Adrenal gland (tissue), 9 donors: ENCODE measurements at regions not wholly inside any gene's neighbourhood (a gene's known extent, or its start where the extent isn't known, plus 50 kb on each side); places are given as distances from the start of the nearest gene placed in this dataset.
A peak's percentile ranks its signal among the peaks of the same experiment; 100 is the strongest.

Experiments
- DNase-seq, 7 donors: peaks; one replicate each; pipeline ENCODE4 v3.0.0-alpha.2; 2019 to 2020
- H3K27ac ChIP-seq, 5 donors: fragments of 200-600 bp; sonication (generic) in 4 of 5; 1 replicate in 3 of 5; 2 replicates in 2 of 5; pipeline versions ENCODE4 v1.5.1 to v1.8.0; 2016 to 2020; ENCODE audit warnings: mild to moderate bottlenecking in 1 of 5
- H3K27me3 ChIP-seq: fragments of 200-600 bp; 2 replicates; pipeline ENCODE4 v1.8.0; 2021
- H3K36me3 ChIP-seq, 2 donors: fragments of 200-600 bp; replicated peaks in 1 of 2; 1 replicate in 1 of 2; 2 replicates in 1 of 2; pipeline versions ENCODE4 v1.5.1 to v1.8.0; 2018 to 2022
- H3K4me1 ChIP-seq, 2 donors: fragments of 200-600 bp; replicated peaks in 1 of 2; 1 replicate in 1 of 2; 2 replicates in 1 of 2; pipeline versions ENCODE4 v1.5.1 to v1.8.0; 2018 to 2021
- H3K4me3 ChIP-seq, 4 donors: fragments of 200-600 bp; sonication (generic) in 3 of 4; one replicate each; pipeline ENCODE4 v1.5.1; 2016 to 2018
- H3K9me3 ChIP-seq, 3 donors: fragments of 200-600 bp; sonication (generic) in 1 of 3; replicated peaks in 1 of 3; 1 replicate in 2 of 3; 2 replicates in 1 of 3; pipeline versions ENCODE4 v1.5.1 to v1.8.0; 2016 to 2021
- CTCF ChIP-seq, 6 experiments: fragments of 450-650 bp in 4 of 6; fragments of 200-600 bp in 2 of 6; sonication (generic) in 1 of 6; IDR thresholded peaks; 1 replicate in 5 of 6; 2 replicates in 1 of 6; pipeline versions ENCODE4 v1.5.1 to v1.8.0; 2016 to 2021; ENCODE audit warnings: antibody characterized with exemption in 6 of 6, mild to moderate bottlenecking in 2 of 6, moderate library complexity in 1 of 6
- POLR2A ChIP-seq, 2 donors: fragments of 450-650 bp; IDR thresholded peaks; one replicate each; pipeline ENCODE4 v1.6.1; 2017; ENCODE audit warnings: antibody characterized with exemption in 2 of 2, mild to moderate bottlenecking in 2 of 2, moderate library complexity in 1 of 2
- WGBS, 4 donors: extraction: QIAGEN DNeasy Blood & Tissue Kit in 2 of 4; methylation state at CpG; one replicate each; pipeline versions ENCODE4 v1.1.5 to v1.1.7; 2013 to 2017; 5-methylcytosine and 5-hydroxymethylcytosine counted together
- intact Hi-C, 2 donors: fragments of 100-400 bp; cut with DNase I; formaldehyde crosslinking; loops; one replicate each; pipeline versions ENCODE4 v1.14.1 to v1.15.0; 2022 to 2023
- donor health status: healthy with polysubstance abuse.
- donor health status: Bipolar disorder and iron deficiency.
- donor health status: DM: yes; HTN: yes; CAD: no.
- donor health status: DM: no; HTN: no; CAD: no.
- donor health status: DM: no; HTN: no; CAD: no.

GRCh38 chr7:68550635-68551034, 1047.6 kb upstream of the AUTS2 start:
- no peak for DNase-seq
- Histone ChIP-seq H3K27me3 (no peaks in the 10 kb centered on the region), H3K4me1 (no peaks in the 10 kb centered on the region), H3K27ac (no peak overlapping the region), H3K9me3 (no peaks in the 10 kb centered on the region), H3K36me3 (no peaks in the 10 kb centered on the region), H3K4me3 (no peak overlapping the region)
- 54 to 83% (median 74%) methylated on average over 3 of the region's 3 CpGs for WGBS, 4 donors
- TF ChIP-seq CTCF (IDR thresholded peaks at IDR 0.05) (no peak), POLR2A (IDR thresholded peaks at IDR 0.05) (no peak)
- intact Hi-C loops: no loop called here

- 79 to 89% (median 86%) methylated on average over 3 of the region's 3 CpGs for WGBS, 4 donors
- H3K4me3 ChIP-seq: no peak overlapping the region
- H3K9me3 ChIP-seq: no peaks in the 10 kb centered on the region
- H3K27me3 ChIP-seq: no peaks in the 10 kb centered on the region
- intact Hi-C loops: no loop called here
- TF ChIP-seq CTCF (IDR thresholded peaks at IDR 0.05) (no peak), POLR2A (IDR thresholded peaks at IDR 0.05) (no peak)
- H3K36me3 ChIP-seq: no peaks in the 10 kb centered on the region
- no peak for DNase-seq
- no peak overlapping the region for H3K27ac ChIP-seq
- no peaks in the 10 kb centered on the region for H3K4me1 ChIP-seq
Measured at GRCh38 chr7:68556537-68556936, 1041.7 kb upstream of the AUTS2 start.

- intact Hi-C loops: no loop called here
- TF ChIP-seq POLR2A (IDR thresholded peaks at IDR 0.05) (no peak), CTCF (IDR thresholded peaks at IDR 0.05) (no peak)
- DNase-seq: no peak
- H3K36me3 ChIP-seq: no peaks in the 10 kb centered on the region
- H3K9me3 ChIP-seq: no peaks in the 10 kb centered on the region
- no peak overlapping the region for H3K27ac ChIP-seq
- H3K4me3 ChIP-seq: no peak overlapping the region
- no peaks in the 10 kb centered on the region for H3K4me1 ChIP-seq
- H3K27me3 ChIP-seq: no peaks in the 10 kb centered on the region
- WGBS, 4 donors: 61 to 86% (median 71%) methylated on average over 1 of the region's 1 CpG
Measured at GRCh38 chr7:68559518-68559917, 1038.8 kb upstream of the AUTS2 start.

- WGBS, 4 donors: 44 to 60% (median 45%) methylated on average over 6 of the region's 6 CpGs
- no peaks in the 10 kb centered on the region for H3K9me3 ChIP-seq
- DNase-seq: peak in 2 of 7 donors; percentile 8 to 14
- TF ChIP-seq POLR2A (IDR thresholded peaks at IDR 0.05) (no peak), CTCF (IDR thresholded peaks at IDR 0.05) (no peak)
- intact Hi-C loops: no loop called here
- H3K4me1 ChIP-seq: no peaks in the 10 kb centered on the region
- no peaks in the 10 kb centered on the region for H3K27me3 ChIP-seq
- H3K27ac ChIP-seq: no peak overlapping the region
- no peak overlapping the region for H3K4me3 ChIP-seq
- no peaks in the 10 kb centered on the region for H3K36me3 ChIP-seq
Measured at GRCh38 chr7:68562323-68562899, 1035.9 kb upstream of the AUTS2 start.
